AG09309 (cell line): ENCODE measurements at regions not wholly inside any gene's neighbourhood (a gene's known extent, or its start where the extent isn't known, plus 50 kb on each side); places are given as distances from the start of the nearest gene placed in this dataset.

Source experiments
- DNase-seq: peaks from one replicate; pipeline ENCODE4 v3.0.0-alpha.2; 2010; ENCODE audit warnings: low read depth
- H3K4me3 ChIP-seq: 2 replicates; pipeline ENCODE4 v1.5.1; 2011; ENCODE audit warnings: mild to moderate bottlenecking, low read depth, low read length, moderate library complexity; ENCODE audit not compliant: control insufficient read depth
- TF ChIP-seq, protein P1 (sequence below): IDR thresholded peaks from 2 replicates; pipeline ENCODE4 v1.5.1; 2011; ENCODE audit warnings: mild to moderate bottlenecking, low read depth, low read length, inconsistent platforms; ENCODE audit not compliant: insufficient read depth, control insufficient read depth; ENCODE audit errors: missing control alignments

DNA sequence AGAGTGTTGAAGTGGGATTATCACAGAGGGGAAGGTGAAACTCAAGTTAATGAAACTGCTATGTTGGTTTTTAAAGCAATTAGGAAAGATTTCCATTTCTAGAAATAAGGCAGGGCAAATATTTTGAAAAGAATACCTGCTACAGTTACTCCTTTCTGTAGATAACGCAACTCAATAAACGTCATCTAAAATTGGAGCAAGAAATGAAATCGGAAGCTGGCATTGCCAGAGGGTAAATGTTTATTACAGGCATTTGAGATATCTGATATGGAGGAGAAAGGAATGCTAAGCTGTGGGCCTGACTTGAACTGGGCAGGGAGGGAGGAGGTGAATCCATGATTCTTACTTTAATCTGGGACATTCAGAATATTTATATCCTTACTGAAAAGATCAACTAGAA is 217.0 kb upstream of the ADARB2 start:
- DNase-seq: no peak
- TF ChIP-seq, protein P1, sequence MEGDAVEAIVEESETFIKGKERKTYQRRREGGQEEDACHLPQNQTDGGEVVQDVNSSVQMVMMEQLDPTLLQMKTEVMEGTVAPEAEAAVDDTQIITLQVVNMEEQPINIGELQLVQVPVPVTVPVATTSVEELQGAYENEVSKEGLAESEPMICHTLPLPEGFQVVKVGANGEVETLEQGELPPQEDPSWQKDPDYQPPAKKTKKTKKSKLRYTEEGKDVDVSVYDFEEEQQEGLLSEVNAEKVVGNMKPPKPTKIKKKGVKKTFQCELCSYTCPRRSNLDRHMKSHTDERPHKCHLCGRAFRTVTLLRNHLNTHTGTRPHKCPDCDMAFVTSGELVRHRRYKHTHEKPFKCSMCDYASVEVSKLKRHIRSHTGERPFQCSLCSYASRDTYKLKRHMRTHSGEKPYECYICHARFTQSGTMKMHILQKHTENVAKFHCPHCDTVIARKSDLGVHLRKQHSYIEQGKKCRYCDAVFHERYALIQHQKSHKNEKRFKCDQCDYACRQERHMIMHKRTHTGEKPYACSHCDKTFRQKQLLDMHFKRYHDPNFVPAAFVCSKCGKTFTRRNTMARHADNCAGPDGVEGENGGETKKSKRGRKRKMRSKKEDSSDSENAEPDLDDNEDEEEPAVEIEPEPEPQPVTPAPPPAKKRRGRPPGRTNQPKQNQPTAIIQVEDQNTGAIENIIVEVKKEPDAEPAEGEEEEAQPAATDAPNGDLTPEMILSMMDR: no peak
- H3K4me3 ChIP-seq: no peak overlapping the region

DNA sequence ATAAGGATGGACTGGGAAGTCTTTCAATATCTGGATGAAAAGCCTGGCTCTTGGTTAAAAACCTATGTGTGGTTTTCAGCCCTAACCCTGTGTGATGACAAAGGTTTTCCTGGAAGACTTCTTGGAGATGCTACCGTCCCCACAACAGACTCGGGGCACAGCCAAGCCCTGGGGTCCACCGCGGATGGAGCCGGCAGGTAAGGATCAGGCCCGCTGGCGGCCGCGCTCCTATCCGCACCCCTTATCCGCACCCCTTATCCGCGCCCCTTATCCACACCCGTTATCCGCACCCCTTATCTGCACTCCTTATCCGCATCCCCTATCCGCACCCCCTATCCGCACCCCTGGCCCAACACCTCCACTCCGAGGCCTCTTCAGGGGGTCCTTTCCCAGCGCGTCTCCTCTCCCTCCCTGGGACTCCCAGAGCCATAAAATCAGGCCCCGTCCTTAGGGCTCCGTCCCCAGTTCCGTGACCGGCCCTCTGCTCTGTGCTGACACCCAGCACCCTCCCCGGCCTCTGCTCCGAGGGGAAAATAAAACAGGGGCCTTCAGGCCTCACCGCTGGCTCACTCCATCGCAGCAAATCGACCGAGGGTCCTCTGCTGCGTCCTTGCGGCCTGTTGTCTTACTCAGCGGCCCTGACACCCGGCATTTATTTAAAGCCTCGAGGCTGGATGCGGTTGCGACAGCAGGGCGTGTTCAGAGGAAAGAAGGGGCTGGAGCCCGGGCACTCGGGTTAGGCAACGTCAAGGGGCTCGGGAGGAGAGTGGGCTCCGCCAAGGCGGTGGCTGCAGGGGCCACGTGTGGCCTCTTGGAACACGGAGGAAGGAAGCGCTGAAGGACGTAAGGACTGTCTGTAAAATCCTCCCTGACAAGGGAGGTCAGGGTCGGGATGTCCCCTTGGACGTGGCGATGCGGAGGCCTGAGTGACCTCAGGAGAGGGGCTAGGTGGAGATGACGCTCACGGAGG is 215.1 kb upstream of the ADARB2 start:
- DNase-seq: no peak
- H3K4me3 ChIP-seq: no peak overlapping the region
- TF ChIP-seq, protein P1: no peak

DNA sequence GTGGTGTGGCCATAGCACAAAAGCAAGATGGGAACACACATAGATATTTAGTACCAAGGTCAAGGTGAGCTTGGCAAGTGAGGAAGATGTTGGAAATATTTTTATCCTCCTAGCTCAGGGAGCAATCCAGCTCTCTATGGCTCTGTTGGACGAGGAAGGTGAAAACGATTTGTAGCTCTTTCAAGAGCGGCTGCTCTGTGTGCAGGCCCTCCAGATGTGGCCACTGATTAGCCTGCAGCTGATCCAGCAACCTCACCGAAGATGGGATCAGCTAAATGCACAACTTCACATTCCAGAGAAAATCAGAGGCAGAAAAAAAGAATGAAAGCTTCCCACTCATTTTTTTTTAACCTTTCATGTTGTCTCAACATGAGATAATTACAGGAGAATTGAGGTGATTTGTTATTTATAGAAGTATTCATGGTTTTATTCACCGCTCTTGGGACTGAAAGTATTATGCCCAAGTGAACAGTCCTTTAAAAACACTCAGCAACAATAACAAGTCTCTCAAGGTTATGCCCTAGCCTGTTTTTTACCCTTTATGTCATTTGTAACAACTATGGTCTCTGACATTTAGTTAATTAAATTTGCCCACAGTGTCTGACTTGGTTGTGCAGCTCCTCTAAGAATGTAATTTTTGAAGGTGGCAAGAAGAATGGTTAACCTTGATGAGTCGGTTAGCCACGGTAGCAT is 213.6 kb upstream of the ADARB2 start:
- H3K4me3 ChIP-seq: no peak overlapping the region
- TF ChIP-seq, protein P1: no peak
- no peak for DNase-seq

DNA sequence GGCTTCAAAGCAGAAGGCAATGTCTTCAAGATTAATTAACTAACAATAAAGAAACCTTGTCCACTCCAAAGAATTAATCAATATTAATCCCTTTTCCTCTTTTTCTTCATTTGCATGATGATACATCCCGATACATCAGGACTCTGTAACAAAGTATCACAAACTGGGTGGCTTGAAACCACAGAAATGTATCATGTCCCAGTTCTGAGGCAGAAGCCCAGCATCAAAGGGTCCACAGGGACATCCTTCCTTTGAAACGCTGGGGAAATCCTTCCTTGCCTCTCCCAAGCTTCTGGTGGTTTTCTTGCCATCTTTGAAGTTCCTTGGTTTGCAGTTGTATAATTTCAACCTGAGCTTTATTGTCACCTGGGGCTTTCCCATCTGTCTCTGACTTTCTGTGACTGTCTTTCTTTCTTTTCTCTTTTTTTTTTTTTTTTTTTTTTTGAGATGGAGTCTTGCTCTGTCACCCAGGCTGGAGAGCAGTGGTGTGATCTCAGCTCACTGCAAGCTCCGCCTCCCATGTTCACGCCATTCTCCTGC is 210.2 kb upstream of the ADARB2 start:
- TF ChIP-seq, protein P1: no peak
- no peak for DNase-seq

DNA sequence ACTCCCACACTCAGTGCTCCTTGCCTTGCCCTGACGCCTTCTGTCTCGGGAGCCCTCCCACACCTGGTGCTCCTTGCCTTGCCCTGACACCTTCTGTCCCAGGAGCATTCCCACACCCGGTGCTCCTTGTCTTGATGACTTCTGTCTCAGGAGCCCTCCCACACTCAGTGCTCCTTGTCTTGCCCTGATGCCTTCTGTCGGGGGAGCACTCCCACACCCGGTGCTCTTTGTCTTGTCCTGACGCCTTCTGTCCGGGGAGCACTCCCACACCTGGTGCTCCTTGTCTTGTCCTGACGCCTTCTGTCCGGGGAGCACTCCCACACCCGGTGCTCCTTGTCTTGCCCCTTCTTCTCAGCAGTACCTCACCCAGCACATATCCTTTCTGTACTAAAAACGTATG is 207.2 kb upstream of the ADARB2 start:
- H3K4me3 ChIP-seq: no peak overlapping the region
- TF ChIP-seq, protein P1: no peak
- no peak for DNase-seq

More for the DNA sequence above, 210.2 kb upstream of the ADARB2 start:
- no peak overlapping the region for H3K4me3 ChIP-seq

DNA sequence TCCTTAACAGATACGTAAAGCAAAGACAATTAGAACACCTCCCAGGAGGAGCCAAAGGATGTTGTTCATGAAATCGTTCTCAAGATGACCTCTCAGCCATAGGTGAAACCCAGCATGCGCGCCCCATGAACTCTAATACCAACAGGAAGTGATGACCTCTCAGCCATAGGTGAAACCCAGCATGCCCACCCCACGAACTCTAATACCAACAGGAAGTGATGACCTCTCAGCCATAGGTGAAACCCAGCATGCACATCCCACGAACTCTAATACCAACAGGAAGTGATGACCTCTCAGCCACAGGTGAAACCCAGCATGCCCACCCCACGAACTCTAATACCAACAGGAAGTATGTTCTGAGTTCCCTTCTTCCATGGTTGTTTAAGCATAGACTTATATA is 205.2 kb upstream of the ADARB2 start:
- no peak for DNase-seq

More for the DNA sequence above, 205.2 kb upstream of the ADARB2 start:
- TF ChIP-seq, protein P1: no peak
- no peak overlapping the region for H3K4me3 ChIP-seq
